Head of caudate nucleus (tissue), 42 donors: ENCODE measurements at regions not wholly inside any gene's neighbourhood (a gene's known extent, or its start where the extent isn't known, plus 50 kb on each side); places are given as distances from the start of the nearest gene placed in this dataset.
A peak's percentile ranks its signal among the peaks of the same experiment; 100 is the strongest.
"Not testable (repeated sequence)": the region's sequence is repeated elsewhere in the genome, so short reads cannot be mapped to it uniquely, and the experiment has no call there.

ENCODE experiments used
- DNase-seq, 42 donors: peaks; one replicate each; pipeline versions ENCODE4 v3.0.0 to v3.0.0-alpha.2; 2020 to 2021; ENCODE audit warnings: mixed read lengths in 7 of 42
- intact Hi-C: fragments of 100-400 bp; cut with DNase I; formaldehyde crosslinking; loops from one replicate; pipeline ENCODE4 v1.15.0; 2022

DNA sequence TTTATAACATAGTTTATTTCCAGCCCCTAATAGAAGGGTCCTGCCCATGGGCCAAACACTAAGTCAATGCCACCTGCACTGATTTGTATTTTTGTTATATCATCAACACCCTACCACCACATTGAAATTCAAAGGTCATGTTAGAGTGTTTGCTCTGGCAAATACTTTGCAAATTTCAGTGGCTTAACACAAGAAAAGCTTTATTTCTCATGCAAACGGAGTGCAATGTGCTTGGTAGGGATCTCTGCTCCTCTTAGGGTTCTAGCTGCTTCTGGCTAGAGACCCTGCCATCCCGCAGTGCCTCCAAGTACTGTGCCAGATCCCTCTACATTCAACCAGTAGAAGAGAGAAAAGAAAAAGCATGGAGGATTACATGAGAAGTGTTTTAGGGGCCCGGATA is 230.8 kb upstream of the TET2 start:
- intact Hi-C loops = no loop called here
- no peak for DNase-seq

DNA sequence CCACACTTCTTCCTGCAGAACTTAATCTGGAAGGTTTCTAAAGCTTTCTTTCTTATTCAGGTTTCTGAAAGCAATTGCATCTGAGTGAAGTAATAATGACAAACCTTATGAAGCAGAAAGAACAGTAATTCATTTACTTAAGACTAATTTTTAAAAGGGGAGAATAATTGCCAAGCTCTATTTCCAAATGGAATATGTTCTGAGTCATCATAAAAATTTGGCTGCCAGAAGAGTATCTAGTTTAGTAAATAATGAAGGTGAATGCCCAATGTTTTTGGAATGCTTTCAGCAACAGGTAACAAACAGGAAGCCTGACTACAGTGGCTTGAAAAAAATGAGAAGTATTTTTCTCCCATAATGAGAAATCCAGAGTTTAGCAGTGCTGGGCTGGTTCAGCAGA is 227.3 kb upstream of the TET2 start:
- intact Hi-C loops = no loop called here
- no peak for DNase-seq

DNA sequence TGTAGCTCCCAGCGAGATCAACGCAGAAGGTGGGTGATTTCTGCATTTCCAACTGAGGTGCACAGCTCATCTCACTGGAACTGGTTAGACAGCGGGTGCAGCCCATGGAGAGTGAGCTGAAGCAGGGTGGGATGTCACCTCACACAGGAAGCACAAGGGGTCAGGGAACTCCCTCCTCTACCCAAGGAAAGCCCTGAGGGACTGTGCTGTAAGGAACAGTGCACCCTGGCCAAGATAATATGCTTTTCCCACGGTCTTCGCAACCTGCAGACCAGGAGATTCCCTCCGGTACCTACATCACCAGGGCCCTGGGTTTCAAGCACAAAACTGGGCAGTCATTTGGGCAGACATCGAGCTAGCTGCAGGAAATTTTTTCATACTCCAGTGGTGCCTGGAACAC is 216.4 kb upstream of the TET2 start:
- intact Hi-C loops = no loop called here
- DNase-seq = no peak

- intact Hi-C loops = not testable (repeated sequence)
- DNase-seq = peak in 25 of 42 donors; percentile 3 to 46 (median 19)
These were observed 215.6 kb upstream of the TET2 start for GRCh38 chr4:104930745-104931736.

- intact Hi-C loops = no loop called here
- DNase-seq = no peak
These were observed 208.1 kb upstream of the TET2 start for GRCh38 chr4:104938624-104939023.

DNA sequence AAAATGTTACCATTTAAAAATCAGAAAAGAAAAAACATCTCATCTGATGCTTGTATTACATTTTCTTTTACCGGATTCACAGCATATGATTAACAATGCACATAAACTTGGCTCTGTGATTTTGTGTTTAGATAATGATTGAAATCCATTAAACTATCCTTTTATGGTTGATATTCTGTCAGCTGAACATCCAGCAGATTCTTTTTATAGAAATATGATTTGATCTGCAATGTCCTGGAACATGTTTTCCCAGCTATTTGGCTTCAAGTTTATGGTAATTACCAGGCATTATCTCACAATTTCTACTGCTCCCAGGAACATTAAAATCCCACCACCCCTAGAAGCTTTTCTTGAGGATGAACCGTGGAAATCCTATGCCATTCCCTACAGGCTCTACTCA is 205.7 kb upstream of the TET2 start:
- intact Hi-C loops = no loop called here
- DNase-seq = no peak

DNA sequence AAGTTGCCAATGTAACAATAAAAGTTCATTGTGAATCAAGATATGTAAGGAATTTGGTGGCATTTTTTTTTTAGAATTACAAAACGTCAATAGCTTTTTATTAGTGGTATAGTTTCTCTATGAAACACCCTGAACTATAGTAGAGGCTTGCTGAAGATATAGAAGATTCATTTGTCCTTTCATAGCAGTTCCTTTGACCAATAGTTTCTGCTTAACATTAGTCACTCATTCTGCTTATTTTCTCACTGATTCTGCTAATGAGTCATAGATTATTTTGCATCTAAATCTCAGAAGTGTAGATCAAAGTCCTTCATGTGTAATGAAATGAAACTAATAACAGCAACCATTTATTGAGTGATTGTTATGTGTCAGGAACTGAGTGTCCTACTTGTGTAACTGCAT is 205.0 kb upstream of the TET2 start:
- DNase-seq = no peak
- intact Hi-C loops = no loop called here

DNA sequence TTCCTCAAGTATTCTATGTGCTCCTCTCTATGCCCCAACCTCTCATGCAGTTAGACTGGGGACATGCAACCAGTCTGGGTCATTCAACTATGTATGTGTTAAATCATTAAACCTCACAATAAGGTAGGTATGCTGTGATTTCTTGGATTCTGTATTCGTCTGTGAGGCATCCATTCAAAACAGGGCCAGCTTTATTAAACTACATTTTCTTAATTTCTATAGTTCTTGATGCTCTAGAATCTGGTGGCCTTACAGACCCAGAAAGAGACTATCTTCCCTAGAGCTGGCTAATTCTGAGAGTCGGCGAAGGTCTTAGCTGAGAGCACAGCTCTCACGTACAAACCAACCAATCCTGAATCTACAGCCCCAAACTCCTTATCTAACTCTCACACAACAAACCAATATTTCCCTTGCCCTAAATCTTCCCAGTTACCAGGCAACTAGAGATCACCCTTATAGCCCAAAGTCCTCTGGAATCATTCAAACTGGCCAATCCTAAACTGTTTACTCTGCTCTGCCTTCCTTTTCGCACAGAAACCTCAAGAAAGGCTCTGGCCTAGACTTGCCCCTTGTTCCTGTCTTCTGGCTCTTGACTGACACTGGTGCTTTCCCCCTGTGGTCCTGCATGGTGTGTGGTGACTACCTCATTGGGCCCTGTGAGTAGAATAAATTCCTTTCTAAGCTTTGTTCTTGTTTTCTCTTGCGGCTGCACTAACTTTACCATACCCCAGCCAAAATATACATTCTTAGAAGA is 203.5 kb upstream of the TET2 start:
- no peak for DNase-seq
- intact Hi-C loops = no loop called here

DNA sequence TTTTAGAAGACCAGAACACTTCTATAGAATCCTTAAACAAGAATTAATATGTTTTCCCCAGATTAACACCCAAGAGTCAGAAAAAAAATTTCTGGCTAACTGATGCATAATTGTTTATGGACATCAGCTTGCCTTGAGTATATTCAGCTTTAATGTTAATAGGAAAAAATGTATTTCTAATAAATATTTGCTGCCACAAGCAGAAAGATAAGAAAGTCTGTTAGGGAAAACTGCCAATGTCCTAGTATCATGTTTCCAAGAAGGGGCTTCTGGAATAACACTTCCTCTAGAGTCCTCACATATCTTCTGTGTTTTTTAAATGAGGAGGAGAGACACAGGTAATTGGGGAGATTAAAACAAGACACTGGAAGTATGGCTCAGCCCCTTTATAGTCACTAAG is 202.1 kb upstream of the TET2 start:
- intact Hi-C loops = no loop called here
- DNase-seq = no peak

GRCh38 chr4:104964410-104965175 is 182.1 kb upstream of the TET2 start:
- DNase-seq = no peak
- intact Hi-C loops = no loop called here

DNA sequence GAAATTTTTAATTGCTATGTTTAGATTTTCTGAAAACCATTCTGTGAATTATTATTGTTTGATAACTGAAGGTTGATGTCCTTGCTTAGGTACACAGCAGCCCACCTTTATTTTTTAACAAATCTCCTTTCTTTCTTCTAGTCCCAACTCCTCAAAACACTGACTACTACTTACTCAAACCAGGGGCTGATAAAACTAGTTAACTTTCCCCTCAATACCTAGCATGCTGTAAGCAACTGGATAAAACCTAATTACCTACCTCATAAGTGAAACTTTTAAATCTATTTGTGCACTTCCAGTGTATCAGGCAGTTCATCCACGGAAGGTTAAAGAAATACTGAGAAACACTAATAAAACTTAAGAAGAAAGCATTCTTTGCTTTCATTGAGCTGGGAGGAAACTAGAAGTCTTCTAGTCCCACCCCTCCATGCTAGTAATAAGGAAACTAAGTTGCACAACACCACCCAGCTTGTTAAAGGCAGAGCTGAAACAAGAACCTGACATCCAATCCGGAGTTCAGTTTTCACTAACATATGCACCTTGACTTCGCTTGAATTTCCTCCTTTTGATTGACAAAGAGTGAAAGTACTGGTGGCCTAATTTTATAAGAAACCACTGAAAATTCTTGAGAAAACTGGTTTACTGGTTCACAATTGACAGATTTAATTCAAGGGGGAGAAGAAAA is 180.2 kb upstream of the TET2 start:
- intact Hi-C loops = no loop called here
- peak in 6 of 42 donors; percentile 4 to 46 (median 26) for DNase-seq

DNA sequence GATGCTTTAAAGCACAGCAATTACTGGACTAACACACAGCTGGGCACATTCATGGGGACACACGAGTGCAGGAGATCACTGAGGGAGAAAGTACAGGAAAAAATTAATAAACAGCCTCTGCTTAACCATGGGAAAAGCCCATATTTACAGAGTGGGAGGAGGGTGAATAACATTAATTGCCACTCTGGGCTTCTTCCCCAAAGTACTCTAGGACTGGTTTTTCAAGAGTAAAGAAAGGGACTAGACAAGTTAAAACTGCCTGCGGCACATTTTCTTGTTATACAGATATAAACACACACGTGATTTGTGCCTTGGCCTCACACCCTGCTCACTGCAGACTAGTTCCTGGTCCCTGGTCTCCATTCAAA is 179.7 kb upstream of the TET2 start:
- DNase-seq = no peak

GRCh38 chr4:104969394-104970082 is 177.1 kb upstream of the TET2 start:
- intact Hi-C loops = no loop called here
- DNase-seq = no peak

More for the DNA sequence above, 179.7 kb upstream of the TET2 start:
- intact Hi-C loops = no loop called here

GRCh38 chr4:104971462-104971861 is 175.2 kb upstream of the TET2 start:
- DNase-seq = no peak
- intact Hi-C loops = no loop called here

DNA sequence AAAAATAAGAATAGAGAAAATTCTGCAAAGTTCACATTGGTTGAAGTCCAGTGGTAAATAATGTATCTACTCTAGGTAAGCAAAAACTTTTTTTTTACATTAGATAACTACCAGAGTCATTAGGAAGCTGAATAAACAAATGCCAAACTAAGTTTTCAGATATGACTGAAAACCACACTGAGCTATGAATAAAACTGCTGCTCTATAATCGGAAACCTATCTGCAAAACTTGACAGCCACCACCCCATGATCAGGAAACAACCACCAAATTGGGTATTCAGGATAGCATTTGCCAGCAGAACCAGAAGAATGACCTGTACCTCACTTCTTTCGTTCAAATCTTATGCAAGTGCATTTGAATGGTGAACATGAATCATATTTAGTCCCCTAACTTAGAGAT is 173.0 kb upstream of the TET2 start:
- DNase-seq = no peak
- intact Hi-C loops = no loop called here

DNA sequence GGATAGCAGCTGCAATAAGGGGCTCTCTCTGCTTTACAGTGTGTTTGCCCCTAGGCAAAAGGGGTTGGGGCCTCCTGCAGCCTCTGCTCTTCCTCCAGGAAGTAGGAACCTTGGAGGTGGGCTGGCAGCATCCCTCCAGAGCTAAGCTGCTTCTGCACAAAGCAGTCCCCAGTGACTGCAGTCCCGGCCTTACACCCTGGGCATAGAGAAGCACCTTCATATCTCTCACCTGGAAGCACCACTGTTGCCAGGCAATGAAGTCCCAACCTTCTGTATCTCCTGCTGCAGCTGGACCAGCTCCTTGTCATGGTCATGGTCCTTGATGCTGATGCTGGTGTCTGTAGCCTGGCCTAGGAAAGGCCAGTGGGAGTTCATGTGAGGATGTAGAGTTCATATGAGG is 171.1 kb upstream of the TET2 start:
- intact Hi-C loops = no loop called here
- no peak for DNase-seq

DNA sequence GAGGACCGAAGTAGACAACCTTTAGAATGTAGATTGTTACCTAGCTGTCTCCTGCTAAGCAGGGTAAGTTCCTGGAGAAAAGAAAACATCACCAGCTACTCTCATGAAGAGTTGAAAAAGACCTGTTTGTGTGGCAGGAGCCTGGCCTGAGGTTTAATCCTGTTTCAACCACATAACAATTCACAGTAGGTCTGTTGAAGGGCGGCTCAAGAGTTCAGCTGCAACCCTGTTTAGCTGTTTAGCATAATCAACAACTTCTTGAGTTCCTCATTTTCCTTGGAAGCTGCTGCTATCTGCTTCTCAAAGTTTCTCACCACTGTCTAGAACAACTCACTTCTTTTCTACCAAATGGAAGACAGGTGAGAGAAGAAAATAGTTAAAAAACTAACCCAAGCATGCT is 170.4 kb upstream of the TET2 start:
- intact Hi-C loops = no loop called here
- no peak for DNase-seq

GRCh38 chr4:104979083-104979760 is 167.5 kb upstream of the TET2 start:
- intact Hi-C loops = no loop called here
- no peak for DNase-seq
